Keratinocyte (primary cell): ENCODE measurements at regions not wholly inside any gene's neighbourhood (a gene's known extent, or its start where the extent isn't known, plus 50 kb on each side); places are given as distances from the start of the nearest gene placed in this dataset.

Source experiments
- DNase-seq: peaks from one replicate; pipeline ENCODE4 v3.0.0-alpha.2; 2011; ENCODE audit warnings: low read depth, missing footprints, low spot score
- FAIRE-seq: peaks from 2 replicates; lab custom pipeline; 2011; peaks lifted over from hg19 to GRCh38; lab: Jason Lieb, UNC
- H2AFZ ChIP-seq: 2 replicates; pipeline ENCODE4 v1.6.0; 2012; ENCODE audit warnings: low read length, control low read depth, inconsistent platforms; ENCODE audit not compliant: control insufficient read depth
- H3K27ac ChIP-seq: 2 replicates; pipeline ENCODE4 v1.5.1; 2011; ENCODE audit warnings: low read length; ENCODE audit not compliant: control insufficient read depth, insufficient read depth
- H3K27me3 ChIP-seq: 3 replicates; pipeline ENCODE4 v1.6.0; 2011; ENCODE audit warnings: low read length; ENCODE audit not compliant: control insufficient read depth, insufficient read depth; ENCODE audit errors: extremely low read depth
- H3K36me3 ChIP-seq, 2 experiments: 2 replicates in 1 of 2; 3 replicates in 1 of 2; pipeline ENCODE4 v1.5.1; 2011; ENCODE audit warnings: low read length in 2 of 2, mild to moderate bottlenecking in 1 of 2; ENCODE audit not compliant: control insufficient read depth in 2 of 2, insufficient read depth in 2 of 2; ENCODE audit errors: extremely low read depth in 1 of 2
- H3K4me1 ChIP-seq: 3 replicates; pipeline ENCODE4 v1.5.1; 2011; ENCODE audit warnings: low read length; ENCODE audit not compliant: control insufficient read depth, insufficient read depth; ENCODE audit errors: extremely low read depth
- H3K4me2 ChIP-seq: 3 replicates; pipeline ENCODE4 v1.6.0; 2011; ENCODE audit warnings: low read depth, low read length; ENCODE audit not compliant: control insufficient read depth, insufficient read depth; ENCODE audit errors: extremely low read depth
- H3K4me3 ChIP-seq, 3 experiments: fragments of 200-600 bp in 1 of 3; sonication (generic) in 1 of 3; 2 replicates in 2 of 3; 3 replicates in 1 of 3; pipeline ENCODE4 v1.5.1; 2011 to 2016; ENCODE audit warnings: low read length in 3 of 3, mild to moderate bottlenecking in 3 of 3, control low read depth in 2 of 3, inconsistent platforms in 1 of 3, low read depth in 1 of 3, mixed read lengths in 1 of 3, mixed run types in 1 of 3, moderate library complexity in 1 of 3; ENCODE audit not compliant: control insufficient read depth in 2 of 3, insufficient read depth in 2 of 3; ENCODE audit errors: extremely low read depth in 1 of 3
- H3K79me2 ChIP-seq: 2 replicates; pipeline ENCODE4 v1.6.0; 2012; ENCODE audit warnings: low read length; ENCODE audit not compliant: control insufficient read depth, insufficient read depth
- H3K9ac ChIP-seq: 3 replicates; pipeline ENCODE4 v1.6.0; 2011; ENCODE audit warnings: low read length; ENCODE audit not compliant: control insufficient read depth, insufficient read depth; ENCODE audit errors: extremely low read depth
- H3K9me1 ChIP-seq: 3 replicates; pipeline ENCODE4 v1.6.0; 2011; ENCODE audit warnings: low read length; ENCODE audit not compliant: control insufficient read depth, insufficient read depth; ENCODE audit errors: extremely low read depth
- H3K9me3 ChIP-seq: 2 replicates; pipeline ENCODE4 v1.5.1; 2012; ENCODE audit warnings: low read depth, low read length; ENCODE audit not compliant: control insufficient read depth
- H4K20me1 ChIP-seq: 3 replicates; pipeline ENCODE4 v1.6.0; 2011; ENCODE audit warnings: low read length; ENCODE audit not compliant: control insufficient read depth, insufficient read depth; ENCODE audit errors: extremely low read depth
- EZH2 ChIP-seq: IDR thresholded peaks from one replicate; pipeline ENCODE4 v1.6.1; 2012; ENCODE audit warnings: inconsistent platforms, mild to moderate bottlenecking, low read length, moderate library complexity
- dilution Hi-C: fragments of 300-500 bp; cut with MboI; formaldehyde crosslinking; loops from one replicate; pipeline ENCODE4 v1.7.0; 2020; ENCODE audit warnings: low sequenced_read_pairs; ENCODE audit not compliant: extremely low pct_ligation_motif_present
- TF ChIP-seq, protein P1 (sequence below), 3 experiments: IDR thresholded peaks in 1 of 3; conservative IDR thresholded peaks in 1 of 3; optimal IDR thresholded peaks in 1 of 3; 2 replicates in 2 of 3; 3 replicates in 1 of 3; pipeline versions ENCODE3 to v1.5.1; 2011; ENCODE audit warnings: low read length in 3 of 3, mild to moderate bottlenecking in 3 of 3, moderate library complexity in 2 of 3, control low read depth in 1 of 3, inconsistent platforms in 1 of 3; ENCODE audit not compliant: insufficient read depth in 2 of 3; ENCODE audit errors: extremely low read depth in 1 of 3

DNA sequence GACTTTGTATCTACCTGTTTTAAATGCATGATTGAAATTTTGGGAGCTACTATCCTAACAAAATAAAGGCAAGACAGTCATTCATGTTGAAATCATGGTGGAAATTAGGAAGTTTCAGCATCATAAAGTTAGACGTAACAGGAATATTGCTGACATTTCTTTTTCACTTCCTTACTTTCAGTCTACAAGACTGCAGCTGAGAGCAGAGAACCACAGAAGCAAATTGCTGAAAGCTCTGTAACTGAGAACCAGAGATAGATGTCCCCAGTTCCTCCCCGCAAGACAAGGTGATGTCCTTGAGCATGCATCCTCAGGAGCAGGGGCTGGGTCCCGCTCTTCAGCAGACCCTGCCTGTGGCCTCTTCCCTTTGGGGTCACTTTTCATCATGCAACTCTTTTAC is 466.3 kb upstream of the POM121L12 start:
- Histone ChIP-seq H4K20me1 (no peaks in the 10 kb centered on the region), H3K4me1 (no peaks in the 10 kb centered on the region), H3K4me3 (no peak overlapping the region), H3K27ac (no peak overlapping the region), H3K36me3 (no peaks in the 10 kb centered on the region), H3K9ac (no peak overlapping the region), H3K9me3 (no peaks in the 10 kb centered on the region), H2AFZ (no peak overlapping the region), H3K9me1 (no peaks in the 10 kb centered on the region), H3K79me2 (no peaks in the 10 kb centered on the region), H3K27me3 (no peaks in the 10 kb centered on the region), H3K4me2 (no peak overlapping the region)
- no peak for FAIRE-seq
- TF ChIP-seq EZH2: no peak
- TF ChIP-seq, protein P1, sequence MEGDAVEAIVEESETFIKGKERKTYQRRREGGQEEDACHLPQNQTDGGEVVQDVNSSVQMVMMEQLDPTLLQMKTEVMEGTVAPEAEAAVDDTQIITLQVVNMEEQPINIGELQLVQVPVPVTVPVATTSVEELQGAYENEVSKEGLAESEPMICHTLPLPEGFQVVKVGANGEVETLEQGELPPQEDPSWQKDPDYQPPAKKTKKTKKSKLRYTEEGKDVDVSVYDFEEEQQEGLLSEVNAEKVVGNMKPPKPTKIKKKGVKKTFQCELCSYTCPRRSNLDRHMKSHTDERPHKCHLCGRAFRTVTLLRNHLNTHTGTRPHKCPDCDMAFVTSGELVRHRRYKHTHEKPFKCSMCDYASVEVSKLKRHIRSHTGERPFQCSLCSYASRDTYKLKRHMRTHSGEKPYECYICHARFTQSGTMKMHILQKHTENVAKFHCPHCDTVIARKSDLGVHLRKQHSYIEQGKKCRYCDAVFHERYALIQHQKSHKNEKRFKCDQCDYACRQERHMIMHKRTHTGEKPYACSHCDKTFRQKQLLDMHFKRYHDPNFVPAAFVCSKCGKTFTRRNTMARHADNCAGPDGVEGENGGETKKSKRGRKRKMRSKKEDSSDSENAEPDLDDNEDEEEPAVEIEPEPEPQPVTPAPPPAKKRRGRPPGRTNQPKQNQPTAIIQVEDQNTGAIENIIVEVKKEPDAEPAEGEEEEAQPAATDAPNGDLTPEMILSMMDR (optimal IDR thresholded peaks at IDR 0.05 in 1 of 3, IDR thresholded peaks at IDR 0.05 in 1 of 3, conservative IDR thresholded peaks at IDR 0.05 in 1 of 3; ENCODE audit: extremely low read depth in 1 of 3, insufficient read depth in 2 of 3, low read length in 3 of 3): no peak
- dilution Hi-C loops: no loop called here
- DNase-seq: no peak

DNA sequence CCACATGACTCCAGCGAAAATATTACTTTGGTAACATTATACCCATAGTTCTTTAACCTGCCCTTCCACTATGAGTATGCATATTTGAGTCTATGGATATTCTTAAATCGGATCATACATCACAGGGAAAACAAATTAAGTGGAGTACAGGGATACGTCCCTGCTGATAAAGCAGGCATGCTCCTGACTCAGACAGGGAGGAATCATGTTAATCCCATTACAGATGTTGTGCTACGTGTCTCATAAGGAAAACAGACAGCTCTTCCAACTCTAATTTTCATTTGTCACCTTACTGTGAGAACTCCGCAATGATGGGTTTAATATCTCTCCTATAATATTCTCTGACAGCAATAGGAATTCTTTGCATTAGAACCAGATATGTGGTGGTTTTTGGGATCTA is 469.5 kb upstream of the POM121L12 start:
- Histone ChIP-seq H3K4me1 (no peaks in the 10 kb centered on the region), H3K9me3 (no peaks in the 10 kb centered on the region), H3K27me3 (no peaks in the 10 kb centered on the region), H3K36me3 (no peaks in the 10 kb centered on the region), H3K79me2 (no peaks in the 10 kb centered on the region), H3K9me1 (no peaks in the 10 kb centered on the region), H4K20me1 (no peaks in the 10 kb centered on the region), H3K4me2 (no peak overlapping the region), H3K27ac (no peak overlapping the region), H2AFZ (no peak overlapping the region), H3K9ac (no peak overlapping the region), H3K4me3 (no peak overlapping the region)
- DNase-seq: no peak
- TF ChIP-seq, protein P1 (optimal IDR thresholded peaks at IDR 0.05 in 1 of 3, IDR thresholded peaks at IDR 0.05 in 1 of 3, conservative IDR thresholded peaks at IDR 0.05 in 1 of 3; ENCODE audit: extremely low read depth in 1 of 3, insufficient read depth in 2 of 3, low read length in 3 of 3): no peak
- no peak for FAIRE-seq
- dilution Hi-C loops: no loop called here
